HK-2 (cell line): ENCODE measurements at regions not wholly inside any gene's neighbourhood (a gene's known extent, or its start where the extent isn't known, plus 50 kb on each side); places are given as distances from the start of the nearest gene placed in this dataset.

ENCODE experiments used
- DNase-seq: peaks from one replicate; pipeline ENCODE4 v3.0.0-alpha.2; 2018; ENCODE audit not compliant: unreplicated experiment

DNA sequence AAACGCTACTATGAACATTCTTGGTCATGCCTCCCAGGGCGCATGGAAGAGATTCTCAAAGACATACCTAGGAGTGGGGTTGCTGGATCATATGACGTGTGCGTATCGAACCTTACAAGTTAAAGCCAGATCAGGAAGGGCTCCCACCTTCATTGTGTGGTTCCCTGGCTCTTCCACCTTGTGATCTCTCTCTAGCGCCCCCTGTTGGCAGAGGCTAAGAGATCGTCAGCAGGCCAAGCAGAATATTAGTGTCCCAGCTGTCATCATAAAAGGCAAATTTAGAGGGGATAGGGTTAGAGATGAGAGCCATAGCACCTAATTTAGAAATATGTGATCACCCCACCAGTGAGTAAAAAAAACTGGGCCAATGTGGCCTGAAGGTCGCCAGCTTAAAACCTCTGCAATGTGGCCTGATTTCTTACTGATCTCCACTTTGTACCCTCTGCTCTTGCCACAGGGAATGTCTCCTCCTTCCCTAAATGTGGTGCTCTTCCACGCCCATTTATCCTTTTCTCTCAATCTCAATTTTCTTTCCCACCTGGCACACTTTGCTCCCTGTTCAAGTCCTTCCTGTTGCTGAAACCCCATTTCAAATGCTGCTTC, 91.7 kb upstream of the SHB start:
- DNase-seq = peak; percentile 40

DNA sequence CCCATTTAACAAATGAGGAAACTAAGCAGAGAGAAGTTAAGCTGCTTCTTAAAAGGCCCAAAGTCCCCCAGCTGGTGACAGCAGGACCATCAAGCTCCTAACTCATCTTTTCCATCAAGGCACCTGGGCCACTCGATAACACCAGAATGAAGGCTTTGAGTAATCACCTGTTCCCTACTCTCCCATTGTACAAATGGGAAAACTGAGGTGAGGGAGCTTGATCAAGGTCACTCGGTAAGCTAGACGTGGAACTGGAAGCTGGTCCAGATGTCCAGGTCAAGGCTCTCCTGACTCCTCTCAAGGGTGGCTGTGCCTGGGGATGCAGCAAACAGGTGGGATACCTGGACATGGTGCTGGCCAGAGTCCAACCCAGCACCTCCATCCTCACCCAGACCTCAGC, 90.6 kb upstream of the SHB start:
- no peak for DNase-seq

DNA sequence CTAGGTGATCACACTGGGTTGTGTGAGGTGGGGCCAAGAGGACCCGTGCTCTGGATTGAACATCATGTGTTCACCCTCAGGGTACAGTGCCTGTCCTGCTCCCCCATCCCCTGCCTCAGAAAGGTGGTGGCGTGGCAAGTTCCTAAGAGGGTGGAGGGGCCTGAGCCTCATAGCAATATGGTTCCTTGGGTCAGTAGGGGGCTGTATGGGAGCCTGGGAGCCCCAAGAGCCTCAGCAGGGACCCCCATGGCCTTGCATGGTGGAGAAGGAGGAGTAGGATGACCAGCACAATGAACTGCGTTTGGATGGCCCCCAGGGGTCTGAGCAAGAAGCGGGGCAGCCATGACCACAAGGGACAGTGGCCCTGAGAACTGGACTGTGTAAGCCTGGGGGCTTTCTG, 89.6 kb upstream of the SHB start:
- no peak for DNase-seq

DNA sequence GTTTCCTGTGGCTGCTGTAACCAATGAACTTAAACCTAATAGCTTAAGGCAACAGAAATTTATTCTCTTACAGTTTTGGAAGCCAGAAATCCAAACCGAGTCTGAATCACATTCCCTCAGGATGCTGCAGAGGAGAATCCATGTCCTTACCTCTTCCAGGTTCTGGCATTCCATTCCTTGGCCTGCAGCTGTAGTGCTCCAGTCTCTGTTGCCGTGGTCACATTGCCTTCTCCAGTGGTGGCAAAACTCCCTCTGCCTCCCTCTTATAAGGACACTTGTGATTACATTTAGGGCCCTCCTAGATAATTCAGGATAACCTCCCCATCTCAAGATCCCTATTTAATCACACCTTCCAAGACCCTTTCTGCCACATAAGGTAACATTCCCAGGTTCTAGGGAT, 88.7 kb upstream of the SHB start:
- no peak for DNase-seq

DNA sequence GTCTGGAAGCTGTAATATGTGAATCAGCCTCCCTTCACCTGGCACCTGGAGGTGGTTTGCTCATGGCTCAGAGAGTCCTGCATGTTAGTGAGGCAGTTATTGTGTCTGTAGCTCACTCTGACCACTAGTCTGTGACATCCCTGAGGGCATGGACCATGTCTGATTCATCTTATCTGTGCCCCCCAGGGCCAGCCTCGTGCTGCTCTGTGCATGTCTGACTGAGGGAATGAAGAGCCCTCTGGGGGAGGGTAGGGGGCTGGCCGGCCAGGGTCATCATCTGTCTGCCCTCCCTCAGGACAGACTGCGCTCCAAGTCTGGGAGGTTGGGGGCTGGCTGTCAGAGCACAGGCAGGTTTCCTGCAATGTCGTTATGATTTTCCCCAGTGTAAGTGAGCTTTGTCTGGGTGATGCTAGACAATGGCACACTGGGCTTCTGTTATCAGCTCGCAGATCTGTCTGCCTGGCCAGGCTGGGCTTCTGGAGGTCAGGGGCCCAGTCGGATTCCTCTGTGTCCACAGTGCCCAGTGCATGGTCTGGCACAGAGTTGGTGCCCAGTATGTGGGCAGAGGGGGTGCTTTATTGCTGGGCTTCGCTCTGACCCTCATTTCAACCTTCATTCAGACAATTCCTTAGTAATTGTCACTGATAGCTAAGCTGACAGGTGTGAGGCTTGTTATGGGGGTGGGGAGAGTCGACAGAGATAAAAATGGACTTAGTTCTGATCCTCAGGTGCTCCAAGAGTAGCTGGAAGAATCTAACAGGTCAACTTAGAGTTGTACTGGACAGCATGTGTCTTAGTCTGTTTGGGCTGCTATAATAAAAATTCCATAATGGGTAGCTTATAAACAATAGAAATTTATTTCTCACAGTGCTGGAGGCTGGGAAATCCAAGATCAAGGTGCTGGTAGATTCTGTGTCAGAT, 85.7 kb upstream of the SHB start:
- DNase-seq = no peak

DNA sequence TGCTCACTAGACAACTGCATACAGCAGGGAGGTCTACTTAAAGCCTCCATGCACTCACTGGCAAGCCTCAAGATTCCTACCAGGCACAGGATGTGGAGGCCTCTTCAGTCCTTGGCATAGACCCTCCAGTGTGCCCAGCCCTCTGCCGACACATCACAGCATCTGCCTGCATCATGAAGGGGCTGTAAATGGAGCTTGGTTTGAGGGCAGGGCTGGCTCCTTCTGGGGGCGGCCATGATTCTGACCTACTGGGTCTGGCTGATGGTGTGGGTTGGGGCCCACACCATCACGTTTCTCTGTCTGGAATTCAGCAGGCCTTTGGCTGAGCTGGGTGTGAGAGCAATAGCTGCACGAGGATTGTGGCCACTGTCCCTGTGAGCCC, 84.9 kb upstream of the SHB start:
- DNase-seq = no peak

DNA sequence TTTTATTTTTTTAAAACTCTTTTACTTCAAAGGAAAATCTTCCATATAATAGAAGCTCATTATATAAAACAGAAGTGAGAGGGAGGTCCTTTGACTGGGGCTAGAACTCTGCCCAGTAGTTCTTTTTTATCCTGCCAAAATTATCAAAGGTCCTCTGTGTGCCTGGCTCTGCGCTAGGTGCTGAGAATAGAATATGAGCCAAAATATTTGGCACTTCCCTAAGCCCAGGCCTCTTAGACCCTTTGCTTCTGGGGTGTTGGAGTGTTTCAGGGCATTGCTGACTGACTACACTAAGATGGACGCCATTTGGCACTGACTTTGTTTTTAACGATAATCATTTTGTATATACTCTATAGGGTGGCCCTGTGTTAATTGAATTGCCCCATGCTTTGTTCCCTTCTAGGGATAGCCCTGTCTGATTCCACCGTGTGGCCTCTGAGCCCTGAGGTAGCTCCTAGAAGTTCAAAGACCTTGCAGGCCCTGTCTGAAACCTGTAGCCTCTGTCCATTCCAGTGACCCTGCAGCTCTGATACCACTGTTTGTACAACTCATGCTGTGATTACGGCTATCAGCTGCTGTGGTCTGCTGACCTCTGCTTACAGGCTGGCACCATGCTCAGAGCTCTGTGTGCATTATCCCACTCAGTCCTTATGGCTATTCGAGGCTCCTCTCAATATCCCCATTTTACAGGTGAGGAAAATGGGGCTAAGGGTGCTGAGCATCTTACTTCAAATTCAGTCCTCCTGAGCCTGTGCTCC, 84.3 kb upstream of the SHB start:
- DNase-seq = no peak

DNA sequence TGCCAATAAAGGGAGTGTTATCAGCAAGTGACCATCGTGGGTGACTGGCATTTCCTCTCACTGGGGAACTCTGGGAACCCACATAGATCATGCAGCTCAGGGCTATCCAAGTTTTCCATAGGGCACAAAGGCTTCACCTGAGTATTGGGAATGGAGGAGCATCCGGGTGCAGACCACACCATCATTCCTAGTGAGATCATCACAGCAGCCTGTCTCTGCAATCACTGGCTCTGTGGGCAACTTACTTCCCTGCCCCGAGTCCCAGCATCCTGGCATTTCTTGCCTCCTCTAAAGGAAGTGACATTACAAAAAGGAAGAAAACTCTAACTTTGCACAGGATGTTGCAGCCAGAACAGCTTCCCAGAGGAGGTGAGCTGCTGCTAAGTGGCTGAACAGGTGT, 80.6 kb upstream of the SHB start:
- DNase-seq = no peak

DNA sequence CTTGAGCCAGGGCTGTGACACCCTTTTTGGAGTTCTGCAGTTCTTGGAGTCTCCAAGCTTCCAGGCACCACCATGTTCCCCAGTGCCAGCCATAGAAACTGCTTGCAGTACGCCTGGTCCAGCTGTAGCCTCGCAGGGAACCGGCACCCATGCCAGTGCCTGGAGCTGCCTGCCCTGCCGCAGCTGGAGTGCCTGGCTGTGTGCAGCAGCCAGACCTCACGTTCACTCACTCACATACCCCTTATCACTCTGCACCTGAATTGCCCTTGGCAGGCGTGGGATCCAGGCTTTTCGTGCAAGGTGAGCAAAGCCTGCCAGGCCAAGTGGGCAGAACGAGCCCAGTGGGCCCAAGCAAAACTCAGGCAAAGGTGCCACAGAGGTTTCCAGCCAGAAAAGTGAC, 77.8 kb upstream of the SHB start:
- DNase-seq = no peak

DNA sequence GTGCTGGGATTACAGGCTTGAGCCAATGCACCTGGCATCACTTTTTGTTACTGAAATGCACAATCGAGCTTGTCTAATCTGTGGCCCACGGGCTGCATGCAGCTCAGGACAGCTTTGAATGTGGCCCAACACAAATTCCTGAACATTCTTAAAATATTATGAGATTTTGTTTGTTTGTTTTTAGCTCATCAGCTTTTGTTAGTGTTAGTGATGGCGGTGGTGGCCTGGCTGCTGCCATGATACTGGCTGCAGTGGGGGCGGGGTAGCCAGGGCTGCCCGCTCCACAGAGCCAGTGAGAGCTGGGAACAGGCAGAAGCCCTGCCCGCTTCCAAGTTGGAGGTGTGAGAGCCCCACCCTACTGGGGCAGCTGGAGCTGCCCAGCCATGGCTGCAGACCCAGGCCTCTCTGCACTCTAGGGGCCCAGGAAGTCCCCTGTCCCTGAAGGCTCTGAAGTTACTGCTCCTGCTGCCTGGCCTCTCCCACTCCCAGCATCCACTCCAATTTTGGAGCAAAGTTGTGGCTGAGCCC, 76.6 kb upstream of the SHB start:
- DNase-seq = no peak

DNA sequence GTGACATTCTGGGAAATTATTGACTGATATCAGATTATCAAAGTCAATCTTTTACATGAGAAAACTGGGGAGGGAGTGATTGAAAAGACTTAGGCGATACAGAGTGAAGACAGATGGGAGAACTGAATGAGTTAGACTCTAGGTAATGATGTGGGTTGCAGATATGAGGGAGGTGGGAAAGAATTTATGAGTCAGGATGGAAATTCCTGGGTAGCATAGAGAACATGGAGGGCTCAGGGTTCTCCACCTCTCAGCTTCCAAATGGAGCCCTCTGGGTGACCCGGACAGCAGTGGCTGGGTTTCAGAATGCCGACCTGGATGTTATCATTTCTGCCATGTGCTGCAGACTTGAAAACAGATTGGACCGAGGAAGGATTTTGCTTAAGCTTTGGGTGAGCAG, 75.4 kb upstream of the SHB start:
- DNase-seq = peak; percentile 21

DNA sequence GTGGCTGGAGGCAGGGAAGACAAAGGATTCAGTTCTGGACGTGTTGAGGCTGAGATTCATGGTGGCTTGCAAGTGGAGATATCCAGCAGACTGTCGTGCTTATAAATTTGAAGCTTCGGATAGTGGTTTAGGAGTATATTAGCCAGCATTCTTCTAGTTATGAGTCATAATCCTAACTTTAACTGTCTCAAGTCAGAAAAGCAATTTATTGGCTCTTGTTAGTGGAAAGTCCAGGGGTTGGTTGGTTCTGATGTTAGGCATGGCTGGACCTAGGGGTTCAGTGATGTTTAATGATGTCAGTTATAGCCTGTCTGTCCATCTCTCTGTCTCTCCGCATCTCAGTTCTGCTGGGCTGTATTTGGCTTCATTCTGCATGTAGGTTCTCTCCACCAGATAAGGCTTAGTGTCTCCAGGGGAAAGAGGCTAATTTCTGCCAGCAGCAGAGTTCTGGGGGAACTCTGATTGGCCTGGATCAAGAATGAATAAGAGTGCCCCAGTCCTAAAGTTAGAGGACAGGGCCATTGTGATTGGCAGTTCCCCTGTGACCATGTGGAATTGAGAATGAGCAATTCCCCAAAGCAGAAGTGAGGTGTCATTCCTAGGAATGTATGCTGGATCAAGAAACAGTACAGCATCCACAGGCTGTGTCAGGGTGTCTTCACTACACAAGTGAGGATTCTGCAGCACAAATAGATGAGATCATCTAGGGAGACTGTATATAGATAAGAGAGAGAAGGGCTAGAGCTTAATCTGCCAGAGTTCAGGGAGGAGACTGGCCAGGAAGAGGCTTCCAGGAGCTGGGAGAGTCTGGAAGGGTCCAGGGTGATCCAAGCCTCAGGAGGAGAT, 72.9 kb upstream of the SHB start:
- DNase-seq = peak; percentile 27

DNA sequence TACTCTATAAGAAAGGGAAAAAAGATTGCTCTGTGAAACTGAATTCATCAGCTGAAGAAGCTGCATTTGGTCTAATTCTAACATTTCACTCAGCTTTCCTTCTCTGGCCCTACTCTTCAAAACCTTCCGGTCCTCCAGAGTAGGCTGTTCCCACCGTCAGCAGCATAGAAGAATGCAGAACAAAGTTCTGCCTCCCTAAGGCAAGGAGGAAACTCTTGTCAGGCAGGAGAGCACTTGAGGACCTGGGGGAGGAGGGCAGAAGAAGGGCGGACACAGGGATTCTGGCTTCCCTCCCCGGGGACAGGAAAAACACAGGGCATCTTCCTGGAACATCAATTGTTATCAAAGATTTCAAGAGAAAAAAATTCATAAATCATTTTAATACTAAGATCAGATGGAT, 69.2 kb upstream of the SHB start:
- no peak for DNase-seq

DNA sequence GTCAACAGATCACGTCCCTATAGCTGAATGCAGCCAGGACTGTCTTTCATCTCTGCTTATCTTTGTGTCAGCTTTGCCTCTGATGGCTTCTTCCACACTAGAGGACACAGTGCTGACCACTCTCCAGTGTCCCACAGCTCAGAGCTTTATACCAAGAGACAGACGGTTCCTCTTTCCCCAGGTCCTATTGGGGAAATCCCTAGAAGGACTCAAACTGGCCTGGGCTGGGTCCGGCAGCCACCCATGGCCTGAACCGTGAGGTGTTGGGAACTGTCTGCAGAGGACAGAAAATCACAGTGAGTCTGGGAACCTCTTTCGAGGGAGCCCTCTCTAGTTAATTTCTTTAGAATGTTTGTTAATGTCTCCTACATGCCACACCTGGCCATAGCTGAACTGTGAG, 68.3 kb upstream of the SHB start:
- DNase-seq = no peak

DNA sequence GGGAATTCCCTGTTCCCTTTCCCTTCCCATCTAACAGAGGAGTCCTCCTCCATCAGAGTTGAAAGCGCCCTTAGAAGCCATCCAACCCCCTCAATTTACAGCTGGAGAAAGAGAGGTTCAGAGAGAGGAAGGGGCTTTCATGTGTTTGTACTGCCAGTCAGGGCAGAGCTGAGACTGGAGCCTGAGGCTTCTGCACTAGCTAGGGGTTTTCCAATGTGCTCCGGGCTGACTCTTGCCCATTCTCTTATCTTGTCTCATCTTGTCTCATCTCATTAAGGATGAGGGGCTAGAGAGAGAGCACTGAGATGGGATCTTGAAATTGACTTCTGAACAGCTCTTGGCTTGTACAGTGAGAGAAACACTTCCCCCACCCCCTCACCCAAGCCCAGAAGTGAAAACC, 67.4 kb upstream of the SHB start:
- DNase-seq = no peak

DNA sequence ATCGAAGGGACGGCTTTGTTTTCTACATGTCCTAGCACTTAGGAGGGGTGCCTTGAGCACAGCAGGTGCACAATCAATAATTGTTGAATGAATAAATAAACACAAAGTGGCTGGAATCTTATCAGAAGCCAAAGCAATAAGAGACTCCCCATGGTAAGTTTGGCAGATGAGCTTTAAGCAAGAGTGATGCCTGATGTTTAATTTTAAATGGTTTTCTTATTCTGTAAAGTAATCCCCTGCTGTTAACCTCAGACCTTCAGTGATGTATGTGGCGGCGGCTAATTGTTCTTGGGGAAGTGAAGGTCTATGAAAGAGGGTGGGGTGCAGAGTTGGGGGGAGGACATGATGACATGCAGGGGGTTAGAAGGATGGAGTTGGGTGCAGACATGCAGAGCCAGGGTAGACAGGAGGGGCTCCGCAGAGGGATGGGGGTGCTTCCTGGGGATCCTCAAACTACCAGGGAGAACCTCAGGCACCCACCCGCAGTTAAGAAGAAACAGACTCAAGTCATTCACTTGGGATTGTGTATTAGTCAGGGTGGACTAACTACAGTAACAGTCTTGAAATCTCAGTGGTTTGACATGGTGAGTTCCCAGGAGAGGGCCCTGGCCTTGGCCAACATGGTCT, 65.7 kb upstream of the SHB start:
- DNase-seq = no peak

DNA sequence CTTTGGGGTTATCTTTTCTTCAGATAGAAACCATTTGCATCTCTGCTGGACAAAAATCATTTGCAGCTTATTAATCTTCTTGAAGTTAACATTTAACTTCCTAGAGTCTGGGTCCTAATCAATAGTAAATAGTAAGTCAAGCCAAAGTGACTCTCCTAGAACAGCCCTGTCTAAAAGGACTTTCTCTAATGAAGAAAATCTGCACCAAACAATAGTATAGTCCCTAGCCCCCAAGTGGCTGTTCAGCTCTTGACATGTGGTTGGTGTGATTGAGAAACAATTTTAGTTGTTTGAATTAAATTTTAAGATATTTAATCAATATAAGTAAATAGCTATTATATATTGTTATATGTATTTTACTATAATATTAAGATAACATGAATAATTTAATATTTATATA, 64.6 kb upstream of the SHB start:
- DNase-seq = no peak

DNA sequence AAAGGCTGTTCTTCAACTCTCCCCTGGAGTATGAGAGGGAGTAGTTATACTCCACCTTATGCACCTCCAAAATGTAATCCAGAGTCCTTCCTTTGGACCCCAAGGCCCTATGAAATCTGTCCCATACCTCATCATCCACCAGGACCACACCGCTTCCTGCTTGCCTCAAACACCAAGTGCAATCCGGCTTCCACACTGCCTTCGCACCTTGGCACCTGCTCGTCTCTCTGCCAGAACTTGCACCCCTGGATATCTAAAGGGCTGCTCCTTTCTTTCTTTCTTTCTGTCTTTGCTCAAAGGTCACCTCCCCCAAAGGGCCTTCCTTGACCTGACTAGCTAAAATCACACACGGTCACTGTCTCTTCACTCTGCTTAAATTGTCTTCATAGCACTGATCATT, 63.9 kb upstream of the SHB start:
- DNase-seq = no peak

DNA sequence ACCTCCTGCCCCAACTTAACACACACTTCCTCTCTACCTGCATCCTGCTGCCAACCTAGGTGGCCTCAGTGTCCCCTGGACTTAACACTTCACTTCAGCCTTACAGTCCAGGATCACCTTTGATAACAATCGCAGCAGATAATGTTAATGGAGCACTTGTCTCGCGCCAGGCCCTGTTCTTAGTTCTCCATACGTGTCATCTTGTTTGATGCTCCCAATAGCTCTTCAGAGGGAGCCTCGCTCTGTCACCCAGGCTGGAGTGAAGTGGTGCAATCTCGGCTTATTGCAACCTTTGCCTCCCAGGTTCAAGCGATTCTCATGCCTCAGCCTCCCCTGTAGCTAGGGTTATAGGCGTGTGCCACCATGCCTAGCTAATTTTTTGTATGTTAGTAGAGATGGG, 62.7 kb upstream of the SHB start:
- DNase-seq = no peak

DNA sequence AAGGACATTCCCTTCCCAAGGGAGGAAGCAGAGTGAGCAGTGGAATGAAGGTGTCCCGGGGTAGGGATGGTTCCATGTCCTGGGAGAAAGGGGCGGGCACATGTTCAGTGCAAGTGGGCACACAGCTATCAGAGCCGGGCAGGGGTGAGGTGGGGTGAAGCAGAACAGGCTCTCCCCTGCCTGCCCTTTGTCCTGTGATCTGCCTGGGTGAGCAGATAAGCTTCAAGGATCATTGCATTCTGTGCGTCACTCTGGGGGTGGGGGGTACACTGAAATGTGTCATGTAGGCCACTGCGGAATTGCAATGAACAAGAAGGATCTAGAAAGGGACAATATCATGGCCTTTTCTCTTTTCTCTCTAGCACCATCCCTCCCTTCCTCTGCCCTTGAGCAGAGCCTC, 61.7 kb upstream of the SHB start:
- peak; percentile 17 for DNase-seq

DNA sequence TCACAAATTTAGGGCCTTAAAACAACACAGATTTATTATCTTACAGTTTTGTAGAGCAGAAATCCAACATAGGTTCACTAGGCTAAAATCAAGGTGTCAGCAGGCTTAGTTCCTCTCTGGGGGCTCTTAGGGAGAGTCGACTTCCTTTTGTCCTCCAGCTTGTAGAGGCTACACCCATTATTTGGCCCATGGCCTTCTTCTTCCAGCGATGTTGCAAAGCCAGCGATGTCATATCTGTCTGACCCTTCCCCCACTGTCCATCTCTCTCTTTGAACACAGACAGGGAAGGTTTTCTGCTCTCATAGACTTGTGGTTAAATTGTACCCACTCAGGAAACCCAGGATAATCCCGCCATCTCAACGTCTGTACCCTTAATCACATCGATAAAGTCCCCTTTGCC, 60.3 kb upstream of the SHB start:
- no peak for DNase-seq
